NCI-H1092 (cell line): ENCODE measurements at regions not wholly inside any gene's neighbourhood (a gene's known extent, or its start where the extent isn't known, plus 50 kb on each side); places are given as distances from the start of the nearest gene placed in this dataset.
A peak's percentile ranks its signal among the peaks of the same experiment; 100 is the strongest.
"Not testable (repeated sequence)": the region's sequence is repeated elsewhere in the genome, so short reads cannot be mapped to it uniquely, and the experiment has no call there.

ENCODE experiments used
- DNase-seq: peaks from one replicate; lab custom pipeline; 2025; lab: John Stamatoyannopoulos, UW

DNA sequence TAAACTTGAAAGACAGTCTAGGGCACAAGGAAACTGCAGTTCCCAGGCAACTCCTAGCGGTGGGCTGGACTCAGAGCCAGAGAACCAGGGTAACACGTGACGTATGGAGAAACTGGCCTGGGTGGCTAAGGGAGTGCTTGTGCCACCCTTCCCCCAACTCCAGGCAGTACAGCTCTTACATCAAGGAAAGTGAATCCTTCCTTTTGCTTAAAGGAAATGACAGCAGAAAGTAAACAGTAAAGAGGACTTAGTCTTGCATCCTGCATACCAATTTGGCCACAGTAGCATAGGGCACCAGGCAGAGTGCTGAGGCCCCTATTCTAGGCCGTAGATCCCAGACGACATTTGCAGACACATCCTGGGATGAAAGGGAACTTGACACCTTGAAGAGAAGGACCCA, 322.8 kb downstream of the CD109 start:
- no peak for DNase-seq

DNA sequence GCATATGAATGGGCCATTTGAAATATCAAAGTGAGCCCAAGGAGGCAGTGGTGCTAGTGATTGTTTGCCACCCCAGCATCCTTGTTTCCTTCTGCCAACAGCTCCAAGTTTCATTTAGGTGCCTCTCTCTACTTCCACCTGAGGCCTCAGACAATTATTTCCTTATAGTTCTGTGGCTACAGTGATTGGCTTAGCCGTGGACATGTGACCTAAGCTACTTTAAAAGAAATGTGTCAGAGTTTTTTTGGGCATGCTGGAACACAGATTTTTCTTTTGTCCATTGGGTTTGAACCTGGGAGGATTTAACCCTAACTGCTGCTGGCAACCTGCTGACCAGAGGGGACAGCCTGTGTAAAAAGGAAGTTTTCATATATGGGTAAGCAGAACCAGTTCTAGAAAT, 319.4 kb downstream of the CD109 start:
- no peak for DNase-seq

DNA sequence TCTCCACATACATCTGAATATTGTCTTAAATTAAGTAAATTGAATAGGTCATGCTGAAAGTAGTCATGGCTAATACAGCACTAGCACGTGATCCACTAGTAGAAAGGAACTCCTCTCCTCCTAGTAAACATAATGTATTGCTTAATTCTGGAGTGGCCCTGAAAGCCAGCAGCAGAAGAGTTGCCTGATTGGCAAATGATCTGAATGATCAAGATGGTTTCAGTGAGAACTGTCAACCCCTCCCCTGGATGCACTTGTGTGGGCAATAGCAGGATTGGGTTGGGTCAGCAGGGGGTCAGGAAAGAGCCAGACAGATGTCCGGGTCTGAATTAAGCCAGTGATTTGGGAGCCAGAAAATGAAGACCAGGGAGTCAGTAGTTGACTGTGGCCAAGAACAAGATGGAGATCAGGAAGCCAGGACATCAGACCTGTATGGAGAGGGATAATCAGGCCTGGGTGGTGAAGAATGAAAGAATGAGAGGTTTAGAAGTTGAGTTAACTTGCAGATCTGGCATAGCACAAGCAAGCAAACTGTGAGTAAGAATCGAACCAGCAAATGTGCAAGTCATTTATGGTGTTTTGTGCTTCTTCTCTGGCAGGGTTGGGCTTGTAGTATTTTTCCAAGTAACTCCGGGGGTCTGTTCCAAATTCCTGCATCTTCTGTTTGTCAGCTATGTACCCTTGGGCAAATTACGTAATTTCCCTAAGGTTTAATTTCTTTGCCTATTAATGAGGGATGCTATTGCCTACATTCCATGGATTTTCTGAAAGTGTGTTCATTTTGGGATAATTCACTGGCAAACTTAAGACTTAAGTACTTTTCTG, 304.9 kb downstream of the CD109 start:
- no peak for DNase-seq

DNA sequence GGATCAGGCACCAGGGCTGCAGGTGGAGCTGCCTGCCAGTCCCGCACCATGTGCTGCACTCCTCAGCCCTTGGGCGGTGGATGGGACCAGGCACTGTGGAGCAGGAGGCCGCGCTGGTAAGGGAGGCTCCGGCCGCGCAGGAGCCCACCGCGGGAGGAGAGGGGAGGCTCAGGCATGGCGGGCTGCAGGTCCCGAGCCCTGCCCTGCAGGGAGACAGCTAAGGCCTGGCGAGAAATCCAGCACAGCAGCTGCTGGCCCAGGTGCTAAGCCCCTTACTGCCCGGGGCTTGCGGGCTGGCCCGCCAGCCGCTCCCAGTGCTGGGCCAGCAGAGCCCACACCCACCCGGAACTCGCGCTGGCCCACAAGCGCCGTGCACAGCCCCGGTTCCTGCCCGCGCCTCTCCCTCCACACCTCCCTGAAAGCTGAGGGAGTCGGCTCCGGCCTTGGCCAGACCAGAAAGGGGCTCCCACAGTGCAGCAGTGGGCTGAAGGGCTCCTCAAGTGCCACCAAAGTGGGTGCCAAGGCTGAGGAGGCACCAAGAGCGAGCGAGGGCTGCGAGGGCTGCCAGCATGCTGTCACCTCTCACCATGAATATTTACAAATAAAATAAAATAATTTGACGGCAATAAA, 294.7 kb downstream of the CD109 start:
- DNase-seq, result not testable (repeated sequence)

DNA sequence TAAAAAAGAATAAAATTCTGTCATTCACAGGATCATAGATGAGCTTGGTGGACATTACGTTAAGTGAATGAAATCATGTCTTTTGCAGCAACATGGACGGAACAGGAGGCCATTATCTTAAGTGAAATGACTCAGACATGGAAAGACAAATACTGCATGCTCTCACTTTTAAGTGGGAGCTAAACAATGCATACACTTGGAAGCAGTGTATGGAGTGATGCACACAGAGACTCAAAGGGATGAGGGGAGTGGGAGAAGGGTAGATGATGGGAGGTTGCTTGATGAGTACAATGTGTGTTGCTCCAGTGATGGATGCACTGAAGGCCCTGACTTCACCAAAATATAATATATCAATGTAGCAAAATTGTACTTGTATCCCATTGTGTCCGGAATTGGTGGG, 293.4 kb downstream of the CD109 start:
- no peak for DNase-seq

DNA sequence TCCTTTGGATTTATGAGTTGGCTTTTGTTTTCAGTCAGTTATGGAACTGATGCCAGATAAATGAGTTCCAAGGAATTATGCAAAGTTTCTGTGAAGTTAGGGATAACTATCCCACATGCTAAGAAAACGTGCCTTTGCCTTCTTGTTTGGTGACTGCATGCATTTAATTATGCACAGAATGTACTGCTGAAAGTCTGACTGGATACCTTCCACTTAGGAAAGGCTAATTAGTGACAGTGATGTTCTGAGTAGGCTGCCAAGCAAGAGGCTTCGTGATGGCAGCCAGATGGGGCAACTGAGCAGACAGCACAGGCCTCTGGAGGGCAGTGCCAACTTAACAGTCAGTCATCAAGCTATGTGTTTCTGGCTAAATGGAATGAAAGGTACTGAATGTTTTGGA, 289.9 kb downstream of the CD109 start:
- no peak for DNase-seq

DNA sequence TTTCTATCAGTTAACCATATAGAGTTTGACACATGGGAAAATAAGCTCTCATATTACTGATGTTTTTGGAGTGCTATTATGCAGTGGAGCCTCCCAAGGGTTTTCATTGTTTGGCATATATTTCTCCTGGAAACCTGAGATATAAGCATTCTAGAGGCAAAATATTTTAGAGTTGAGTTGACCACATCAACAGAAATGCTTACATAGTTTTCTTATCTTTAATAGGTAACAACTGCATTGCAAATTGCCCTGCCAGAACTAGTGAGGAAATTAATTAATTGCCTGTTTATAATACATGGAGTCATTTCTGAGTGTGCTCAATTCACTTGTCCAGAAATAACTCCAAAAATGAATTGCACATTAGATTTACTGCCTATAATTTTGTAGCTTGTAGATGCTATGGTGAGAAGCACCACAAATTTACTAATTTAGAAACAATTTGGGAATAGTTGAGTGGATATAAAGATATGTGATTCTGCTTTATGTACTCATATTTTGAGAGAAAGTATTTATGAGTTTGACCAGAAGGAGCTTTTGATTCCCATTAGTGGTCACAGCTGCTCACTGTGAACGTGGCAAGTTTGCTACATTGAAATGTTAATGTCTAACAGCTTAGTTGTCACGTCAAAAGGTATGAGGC, 288.7 kb downstream of the CD109 start:
- DNase-seq, result no peak

DNA sequence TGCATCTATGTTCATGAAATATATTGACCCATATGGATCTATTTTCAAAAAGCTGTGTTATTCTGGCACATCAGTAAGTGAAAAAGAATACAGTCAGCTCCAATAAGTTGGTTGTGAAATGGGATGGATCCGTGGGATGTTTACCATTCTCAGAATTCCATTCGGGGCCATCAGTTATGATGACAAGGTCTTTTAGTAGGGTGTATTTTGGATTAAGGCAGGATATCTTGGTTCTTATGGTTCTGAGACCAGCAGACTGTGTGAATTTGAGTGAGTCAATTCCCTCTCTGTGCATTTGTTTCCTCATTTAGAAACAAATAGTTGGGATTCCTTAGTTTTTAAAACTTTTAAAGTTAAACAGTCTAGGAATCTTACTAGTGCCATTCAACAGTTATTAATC, 287.4 kb downstream of the CD109 start:
- DNase-seq, result no peak

DNA sequence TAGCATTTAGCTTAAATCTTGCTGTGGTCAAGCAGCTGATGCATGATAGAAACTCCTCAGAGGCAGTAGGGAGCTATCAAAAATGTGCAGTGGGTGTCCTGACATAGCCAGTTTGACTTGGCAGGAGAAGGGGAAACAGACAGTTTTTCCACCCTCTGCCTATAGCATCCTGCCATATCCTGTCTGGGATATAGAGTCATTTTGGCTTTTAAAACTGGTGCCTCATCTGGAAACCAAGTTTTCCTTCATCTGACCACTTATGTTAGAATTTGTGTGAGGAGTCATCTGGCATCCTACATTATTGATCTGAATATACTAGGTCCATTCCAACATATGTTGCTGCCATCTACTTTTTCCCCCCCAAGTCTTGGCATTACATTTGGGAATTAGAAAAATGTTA, 284.1 kb downstream of the CD109 start:
- DNase-seq, result no peak

DNA sequence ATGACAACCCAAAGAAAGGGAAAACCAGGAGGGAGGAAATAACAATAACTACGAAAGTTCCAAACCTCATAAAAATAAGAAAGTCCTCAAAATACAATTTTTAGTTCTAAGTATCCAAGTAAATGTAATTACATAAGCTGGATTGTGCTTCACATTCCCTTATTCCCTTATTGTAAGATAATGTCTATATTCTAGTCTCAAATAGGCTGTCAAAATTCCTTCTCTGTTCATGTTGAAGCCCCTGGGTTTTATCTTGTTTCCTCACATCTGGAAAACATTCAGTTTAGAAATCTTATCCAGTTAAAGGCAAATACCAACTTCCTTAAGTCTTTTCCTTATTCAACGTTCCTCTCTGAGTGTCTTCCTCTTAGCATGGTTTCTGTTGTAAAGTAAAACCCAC, 282.3 kb downstream of the CD109 start:
- no peak for DNase-seq

DNA sequence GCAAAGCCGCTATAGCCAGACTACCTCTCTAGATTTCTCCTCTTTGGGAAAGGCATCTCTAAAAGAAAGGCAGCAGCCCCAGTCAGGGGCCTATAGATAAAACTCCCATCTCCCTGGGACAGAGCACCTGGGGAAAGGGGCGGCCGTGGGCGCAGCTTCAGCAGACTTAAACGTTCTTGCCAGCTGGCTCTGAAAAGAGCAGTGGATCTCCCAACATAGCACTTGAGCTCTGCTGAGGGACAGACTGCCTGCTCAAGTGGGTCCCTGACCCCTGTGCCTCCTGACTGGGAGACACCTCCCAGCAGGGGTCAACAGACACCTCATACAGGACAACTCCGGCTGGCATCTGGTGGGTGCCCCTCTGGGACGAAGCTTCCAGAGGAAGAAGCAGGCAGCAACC, 276.5 kb downstream of the CD109 start:
- not testable (repeated sequence) for DNase-seq

DNA sequence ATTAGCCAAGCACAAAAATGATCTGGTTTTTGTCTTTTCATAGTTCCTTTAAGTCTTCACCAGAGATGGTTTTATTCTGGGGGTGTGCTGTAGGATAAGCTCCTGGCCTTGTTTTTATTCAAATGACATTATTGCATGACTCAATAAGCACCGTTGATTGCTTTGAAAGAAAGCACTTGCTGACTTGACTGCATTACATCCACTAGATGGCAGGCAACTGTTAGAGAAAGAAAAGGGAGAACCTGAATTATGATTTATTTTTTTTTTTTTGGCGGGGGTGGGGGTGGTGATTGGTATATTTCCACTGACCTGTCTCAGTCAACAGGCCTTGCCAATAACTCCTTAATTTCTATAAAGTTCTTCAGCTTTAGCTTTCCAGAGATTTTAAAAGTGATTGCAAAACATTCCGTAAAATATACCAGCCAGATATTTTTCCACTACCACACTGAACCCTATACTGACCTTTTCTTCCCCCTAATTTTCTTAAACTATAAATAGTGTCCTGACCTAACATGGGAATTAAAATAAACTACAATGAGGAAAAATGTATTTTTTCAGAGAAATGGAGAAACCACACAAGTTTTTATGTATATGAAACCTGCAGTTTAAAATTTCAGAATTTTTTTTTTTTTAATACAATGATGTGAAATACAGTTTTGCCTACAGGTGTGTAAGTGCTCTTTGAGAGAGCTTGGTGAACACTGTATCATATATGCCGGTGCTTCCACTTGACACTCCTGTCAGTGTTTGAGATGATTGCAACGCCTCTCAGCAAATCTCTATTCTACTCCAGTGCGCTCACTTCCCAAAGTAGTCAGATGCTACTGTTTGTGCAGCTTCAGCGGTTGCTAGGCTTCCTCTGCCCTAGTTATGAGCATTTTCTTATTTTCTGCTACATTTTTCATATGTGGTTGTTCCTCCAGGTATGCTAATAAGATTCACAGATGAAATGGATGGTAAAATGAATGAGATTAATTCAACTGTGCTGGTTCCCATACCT, 274.3 kb downstream of the CD109 start:
- DNase-seq, result peak; percentile 35

DNA sequence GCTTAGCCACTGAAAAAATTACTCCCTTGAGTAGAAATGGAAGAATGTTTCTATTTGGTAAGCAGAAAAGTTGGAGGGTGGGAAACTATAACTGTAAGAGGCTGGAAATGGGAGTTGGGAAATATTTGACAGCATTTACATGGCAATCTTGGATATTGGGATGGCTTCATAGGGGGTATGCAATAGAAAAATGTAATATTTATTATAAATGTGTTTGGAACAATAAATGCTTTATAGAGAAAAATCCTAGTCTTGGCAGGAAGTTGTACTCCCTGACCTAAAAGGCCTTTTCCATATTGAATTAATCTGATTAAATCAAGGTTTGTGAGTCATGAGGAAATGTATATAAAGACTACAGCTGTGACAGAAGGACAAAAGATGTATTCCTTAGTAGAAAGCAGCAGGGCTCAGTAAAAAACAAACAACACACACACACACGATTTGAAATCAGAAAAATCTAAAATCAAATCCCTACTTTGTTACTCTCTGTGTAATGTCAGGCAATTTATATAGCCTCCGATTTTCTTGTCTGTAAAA, 272.3 kb downstream of the CD109 start:
- DNase-seq, result no peak

DNA sequence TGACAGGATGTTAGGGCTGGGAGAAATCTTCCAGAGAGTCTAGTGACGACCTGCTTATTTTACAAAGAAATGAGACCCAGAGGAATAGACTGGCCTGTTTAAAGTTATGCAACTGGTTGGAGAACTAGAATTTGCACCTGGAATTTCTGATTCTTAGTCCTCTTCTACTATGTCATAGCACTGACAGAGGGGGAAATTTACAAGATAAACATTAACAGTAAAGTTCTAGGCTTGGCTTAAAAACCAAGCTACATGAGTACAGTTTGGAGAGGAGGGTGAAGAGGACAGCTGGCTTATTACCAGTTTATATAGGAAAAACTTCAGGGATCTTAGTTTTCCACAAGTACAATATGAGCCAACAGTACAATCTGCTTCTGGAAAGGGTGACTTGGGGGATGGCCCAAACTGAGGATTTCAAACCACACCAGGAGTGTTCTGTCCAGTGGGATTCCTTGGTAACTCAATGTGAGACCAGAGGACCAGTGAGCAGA, 269.6 kb downstream of the CD109 start:
- no peak for DNase-seq

DNA sequence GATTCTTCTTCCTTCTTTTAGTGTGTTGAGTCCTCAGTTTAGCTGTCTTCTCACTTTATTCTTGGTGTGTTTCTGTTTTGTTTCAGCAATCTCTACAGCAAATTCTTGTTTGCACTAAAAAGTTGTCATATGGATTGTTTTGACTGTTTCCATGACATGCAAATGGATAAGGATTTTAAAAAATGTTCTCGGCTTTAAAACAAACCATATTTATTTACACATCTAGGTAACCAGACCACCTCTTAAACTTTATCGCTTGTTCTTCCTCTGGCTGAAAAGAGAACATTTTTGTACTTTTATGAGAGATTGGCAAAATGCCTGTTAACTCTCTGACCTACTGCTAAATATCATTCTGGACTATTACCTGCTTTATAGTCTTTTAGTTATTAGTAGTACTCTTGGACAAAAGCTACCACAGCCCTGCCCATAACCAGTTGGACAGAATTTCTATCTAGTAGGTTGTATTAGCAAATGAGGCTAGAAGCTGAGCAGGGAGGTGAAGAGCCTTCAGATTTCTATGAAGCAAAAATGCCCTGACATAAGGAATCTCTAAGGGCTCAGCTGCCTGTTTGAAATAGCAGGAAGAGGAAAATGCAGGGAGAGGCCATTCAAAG, 268.3 kb downstream of the CD109 start:
- DNase-seq, result no peak

DNA sequence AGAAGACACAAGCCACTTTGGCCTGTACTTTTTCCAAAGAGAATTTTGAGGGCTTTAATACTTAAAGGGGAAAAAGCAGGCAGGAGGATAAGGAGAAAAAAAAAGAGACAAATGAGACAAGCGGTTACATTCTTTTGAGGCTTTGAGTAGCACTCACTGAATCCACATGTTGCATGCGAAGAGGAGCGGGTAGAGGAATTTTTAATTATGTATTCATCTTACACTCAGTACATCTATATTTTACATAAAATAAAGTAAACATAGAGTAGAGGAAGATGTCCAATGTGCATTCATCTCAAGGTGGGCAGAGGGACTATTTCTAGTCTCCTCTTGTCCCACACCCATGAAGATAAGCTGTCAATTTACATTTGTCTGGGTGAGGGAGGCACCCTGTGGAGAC, 266.9 kb downstream of the CD109 start:
- DNase-seq, result no peak

DNA sequence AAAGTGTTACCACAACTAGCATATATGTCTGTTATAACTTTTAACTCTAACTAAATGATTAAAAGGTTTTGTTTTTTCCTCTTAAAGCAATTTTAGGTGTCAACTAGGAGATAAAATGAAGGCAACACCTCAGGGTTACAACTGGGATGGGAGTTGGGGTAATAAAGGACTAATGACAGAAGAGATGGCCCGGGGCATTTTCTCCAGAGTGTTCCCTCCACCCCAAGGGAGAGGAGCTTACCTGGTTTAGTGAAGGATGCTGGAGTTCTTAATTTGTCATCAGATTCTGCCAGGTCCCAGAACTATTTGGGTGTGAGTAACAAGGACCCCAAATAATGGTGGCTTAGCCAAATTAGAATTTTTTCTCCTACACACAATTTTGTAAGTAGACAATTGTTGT, 260.3 kb downstream of the CD109 start:
- DNase-seq, result no peak

DNA sequence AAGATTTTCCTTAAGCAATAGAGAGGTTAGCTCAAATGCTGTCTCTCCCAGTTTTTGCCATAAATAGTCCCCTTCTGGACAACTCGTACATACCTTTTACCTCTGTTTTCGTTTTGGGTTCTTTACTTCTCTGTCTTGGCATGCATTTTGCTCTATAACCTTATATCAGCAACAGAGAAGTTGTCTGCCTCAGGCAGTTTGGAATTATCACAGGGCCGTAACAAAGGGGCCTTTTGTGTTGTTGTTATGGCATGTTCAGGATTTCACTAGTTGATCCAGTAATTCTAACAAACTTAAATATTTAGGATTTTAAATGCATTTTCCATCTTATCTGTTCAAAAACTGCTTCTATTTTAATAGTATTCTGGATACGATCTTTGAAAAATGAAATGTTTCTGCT, 259.8 kb downstream of the CD109 start:
- no peak for DNase-seq

DNA sequence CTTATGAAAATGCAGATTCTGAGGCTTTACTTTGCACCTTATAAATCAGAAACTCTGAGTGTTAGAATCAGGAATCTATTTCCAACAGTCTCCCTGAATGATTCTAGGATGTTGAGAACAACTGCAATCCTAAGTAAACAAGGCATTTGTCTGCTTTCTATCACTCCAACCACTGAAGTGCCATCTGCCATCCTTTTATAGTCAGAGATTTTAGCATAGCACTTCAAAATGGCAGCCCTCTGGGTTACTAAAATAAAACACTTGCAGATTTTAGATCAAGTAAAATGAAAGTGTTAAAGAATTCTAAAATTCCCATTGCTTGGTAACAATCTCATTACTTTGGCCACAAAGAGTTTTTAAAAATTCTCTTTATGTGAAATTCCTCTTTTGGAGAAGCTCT, 258.9 kb downstream of the CD109 start:
- no peak for DNase-seq

DNA sequence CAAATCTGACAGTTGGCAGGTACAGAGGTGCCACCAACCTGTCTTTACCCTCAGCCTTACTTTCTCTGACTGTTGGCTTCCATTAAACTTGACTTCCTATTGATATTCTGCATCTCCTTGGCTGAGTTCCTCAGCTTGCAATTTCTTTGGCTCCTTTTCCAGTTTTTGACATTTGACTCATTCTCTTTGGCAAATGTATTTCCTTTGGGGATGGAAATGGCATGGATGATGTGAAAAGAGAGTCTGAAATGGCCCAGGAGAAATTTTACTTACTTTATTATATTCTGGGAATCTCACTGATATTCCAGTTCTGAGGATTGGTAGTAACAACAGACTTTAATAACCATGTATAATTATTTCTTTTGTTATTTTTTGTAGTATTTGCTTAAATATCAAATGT, 255.2 kb downstream of the CD109 start:
- DNase-seq, result no peak
